ENCODE measurements at regions not wholly inside any gene's neighbourhood (a gene's known extent, or its start where the extent isn't known, plus 50 kb on each side); places are given as distances from the start of the nearest gene placed in this dataset.

GRCh38 chr3:148229107-148229506 lies 468.6 kb upstream of the AGTR1 start:
- Histone ChIP-seq H3F3A (ENCODE audit: insufficient read depth) (no peaks in the 10 kb centered on the region), H2AFZ (ENCODE audit: low read depth, low read length, severe bottlenecking) (no peak overlapping the region), H3K79me2 (ENCODE audit: insufficient read depth, low read length) (no peaks in the 10 kb centered on the region), H3K9ac (ENCODE audit: low read length) (no peak overlapping the region), H3K4me3 (ENCODE audit: insufficient read depth, low read length, poor library complexity, severe bottlenecking) (no peak overlapping the region), H3K27me3 (ENCODE audit: low read length) (no peaks in the 10 kb centered on the region), H3K9me2 (replicated peaks; ENCODE audit: insufficient read depth, low read length) (no peaks in the 10 kb centered on the region), H3K4me2 (ENCODE audit: low read depth, low read length, poor library complexity, severe bottlenecking) (no peak overlapping the region), H3K36me3 (ENCODE audit: low read length) (no peaks in the 10 kb centered on the region), H3K9me3 (ENCODE audit: insufficient read depth, low read length) (no peaks in the 10 kb centered on the region), H4K20me1 (ENCODE audit: low read depth, low read length) (no peaks in the 10 kb centered on the region), H3K27ac (ENCODE audit: low read depth, low read length) (no peak overlapping the region)
- TF ChIP-seq EZH2phosphoT487 (conservative IDR thresholded peaks at IDR 0.05; ENCODE audit: low read length) (no peak), CTCF (IDR thresholded peaks at IDR 0.05; ENCODE audit: insufficient read depth, low read length, poor library complexity, severe bottlenecking) (no peak)

- no peak overlapping the region for H3K27ac ChIP-seq (ENCODE audit: low read depth, low read length)
- no peaks in the 10 kb centered on the region for H3K79me2 ChIP-seq (ENCODE audit: insufficient read depth, low read length)
- H3K36me3 ChIP-seq (ENCODE audit: low read length), result no peaks in the 10 kb centered on the region
- H2AFZ ChIP-seq (ENCODE audit: low read depth, low read length, severe bottlenecking), result no peak overlapping the region
- no peak overlapping the region for H3K4me3 ChIP-seq (ENCODE audit: insufficient read depth, low read length, poor library complexity, severe bottlenecking)
- H3K4me2 ChIP-seq (ENCODE audit: low read depth, low read length, poor library complexity, severe bottlenecking), result no peak overlapping the region
- H4K20me1 ChIP-seq (ENCODE audit: low read depth, low read length), result no peaks in the 10 kb centered on the region
- no peaks in the 10 kb centered on the region for H3F3A ChIP-seq (ENCODE audit: insufficient read depth)
- H3K9me3 ChIP-seq (ENCODE audit: insufficient read depth, low read length), result no peaks in the 10 kb centered on the region
- TF ChIP-seq EZH2phosphoT487 (conservative IDR thresholded peaks at IDR 0.05; ENCODE audit: low read length), result no peak
- TF ChIP-seq CTCF (IDR thresholded peaks at IDR 0.05; ENCODE audit: insufficient read depth, low read length, poor library complexity, severe bottlenecking), result no peak
- no peaks in the 10 kb centered on the region for H3K27me3 ChIP-seq (ENCODE audit: low read length)
- no peak overlapping the region for H3K9ac ChIP-seq (ENCODE audit: low read length)
- H3K9me2 ChIP-seq (replicated peaks; ENCODE audit: insufficient read depth, low read length), result no peaks in the 10 kb centered on the region
Measured at GRCh38 chr3:148230473-148230872, 467.2 kb upstream of the AGTR1 start.

GRCh38 chr3:148232389-148232788 lies 465.3 kb upstream of the AGTR1 start:
- Histone ChIP-seq H2AFZ (ENCODE audit: low read depth, low read length, severe bottlenecking) (no peak overlapping the region), H3K9me3 (ENCODE audit: insufficient read depth, low read length) (no peaks in the 10 kb centered on the region), H3K79me2 (ENCODE audit: insufficient read depth, low read length) (no peaks in the 10 kb centered on the region), H3K4me3 (ENCODE audit: insufficient read depth, low read length, poor library complexity, severe bottlenecking) (no peak overlapping the region), H3F3A (ENCODE audit: insufficient read depth) (no peaks in the 10 kb centered on the region), H3K27me3 (ENCODE audit: low read length) (no peaks in the 10 kb centered on the region), H3K9me2 (replicated peaks; ENCODE audit: insufficient read depth, low read length) (no peaks in the 10 kb centered on the region), H3K4me2 (ENCODE audit: low read depth, low read length, poor library complexity, severe bottlenecking) (no peak overlapping the region), H4K20me1 (ENCODE audit: low read depth, low read length) (no peaks in the 10 kb centered on the region), H3K36me3 (ENCODE audit: low read length) (no peaks in the 10 kb centered on the region), H3K27ac (ENCODE audit: low read depth, low read length) (no peak overlapping the region), H3K9ac (ENCODE audit: low read length) (no peak overlapping the region)
- TF ChIP-seq CTCF (IDR thresholded peaks at IDR 0.05; ENCODE audit: insufficient read depth, low read length, poor library complexity, severe bottlenecking), result no peak
- TF ChIP-seq EZH2phosphoT487 (conservative IDR thresholded peaks at IDR 0.05; ENCODE audit: low read length), result no peak
